Left ventricle myocardium superior (tissue), 1 donor: ENCODE measurements at regions not wholly inside any gene's neighbourhood (a gene's known extent, or its start where the extent isn't known, plus 50 kb on each side); places are given as distances from the start of the nearest gene placed in this dataset.

Experiments used
- ATAC-seq: fragments of 200-7000 bp; cut with Tn5 transposase; one replicate; pipeline ENCODE4 v1.9.1; 2020; ENCODE audit warnings: mild to moderate bottlenecking, moderate library complexity
- DNase-seq: peaks from one replicate; pipeline ENCODE4 v3.0.0-alpha.2; 2020
- intact Hi-C: fragments of 100-400 bp; cut with micrococcal nuclease; formaldehyde crosslinking; loops from one replicate; pipeline ENCODE4 v1.11.0; 2022
- donor health status: DM: no; HTN: yes; CAD: no; lungs with severe emphysema.

- intact Hi-C loops = no loop called here
- ATAC-seq (no peak), DNase-seq (no peak)
Observed at GRCh38 chr11:15867871-15868270, 488.5 kb downstream of the SOX6 start.

- DNase-seq (no peak), ATAC-seq (no peak)
Observed at GRCh38 chr11:15870911-15871310, 485.4 kb downstream of the SOX6 start.

GRCh38 chr11:15871904-15872626 is 484.3 kb downstream of the SOX6 start:
- no peak for DNase-seq
- intact Hi-C loops = no loop called here
- ATAC-seq = no peak

More at GRCh38 chr11:15870911-15871310, 485.4 kb downstream of the SOX6 start:
- intact Hi-C loops = no loop called here

GRCh38 chr11:15873501-15873900 is 482.8 kb downstream of the SOX6 start:
- intact Hi-C loops = no loop called here
- ATAC-seq (no peak), DNase-seq (no peak)

GRCh38 chr11:15874704-15875103 is 481.6 kb downstream of the SOX6 start:
- no peak for ATAC-seq
- intact Hi-C loops = no loop called here
- DNase-seq = no peak

GRCh38 chr11:15875393-15875792 is 481.0 kb downstream of the SOX6 start:
- DNase-seq (no peak), ATAC-seq (no peak)
- intact Hi-C loops = no loop called here

- intact Hi-C loops = no loop called here
- ATAC-seq (no peak), DNase-seq (no peak)
Observed at GRCh38 chr11:15875943-15876342, 480.4 kb downstream of the SOX6 start.

- DNase-seq (no peak), ATAC-seq (no peak)
- intact Hi-C loops = no loop called here
Observed at GRCh38 chr11:15878756-15879155, 477.6 kb downstream of the SOX6 start.

GRCh38 chr11:15880291-15880690 is 476.1 kb downstream of the SOX6 start:
- DNase-seq (no peak), ATAC-seq (no peak)
- intact Hi-C loops = no loop called here

GRCh38 chr11:15882876-15883454 is 473.4 kb downstream of the SOX6 start:
- ATAC-seq (peak; percentile 35), DNase-seq (no peak)
- intact Hi-C loops = no loop called here

- ATAC-seq (peak; percentile 67), DNase-seq (no peak)
- intact Hi-C loops = no loop called here
Observed at GRCh38 chr11:15883455-15883920, 472.9 kb downstream of the SOX6 start.

- DNase-seq (peak; percentile 42), ATAC-seq (no peak)
- intact Hi-C loops = no loop called here
Observed at GRCh38 chr11:15884141-15884540, 472.2 kb downstream of the SOX6 start.

- intact Hi-C loops = no loop called here
- no peak for DNase-seq
- peak; percentile 52 for ATAC-seq
Observed at GRCh38 chr11:15884777-15885540, 471.4 kb downstream of the SOX6 start.

- ATAC-seq (no peak), DNase-seq (no peak)
- intact Hi-C loops = no loop called here
Observed at GRCh38 chr11:15885854-15886253, 470.5 kb downstream of the SOX6 start.

GRCh38 chr11:15886299-15886698 is 470.0 kb downstream of the SOX6 start:
- ATAC-seq = no peak
- intact Hi-C loops = no loop called here
- DNase-seq = no peak

GRCh38 chr11:15886866-15887265 is 469.5 kb downstream of the SOX6 start:
- intact Hi-C loops = no loop called here
- DNase-seq (no peak), ATAC-seq (no peak)

- intact Hi-C loops = no loop called here
- DNase-seq (no peak), ATAC-seq (no peak)
Observed at GRCh38 chr11:15888556-15889345, 467.6 kb downstream of the SOX6 start.

- no peak for ATAC-seq
- no peak for DNase-seq
- intact Hi-C loops = no loop called here
Observed at GRCh38 chr11:15889363-15890030, 466.8 kb downstream of the SOX6 start.
